Left lung (tissue), 4 donors: ENCODE measurements at regions not wholly inside any gene's neighbourhood (a gene's known extent, or its start where the extent isn't known, plus 50 kb on each side); places are given as distances from the start of the nearest gene placed in this dataset.

Experiments used
- ATAC-seq: fragments of 200-7000 bp; cut with Tn5 transposase; one replicate; pipeline ENCODE4 v1.9.1; 2020; ENCODE audit warnings: moderate library complexity
- DNase-seq, 4 donors: peaks; one replicate each; pipeline ENCODE4 v3.0.0-alpha.2; 2013 to 2020
- H3K27ac ChIP-seq, 2 donors: fragments of 200-600 bp; sonication (generic) in 1 of 2; one replicate each; pipeline versions ENCODE4 v1.5.0 to v1.8.0; 2020 to 2021
- H3K27me3 ChIP-seq, 2 donors: fragments of 200-600 bp; sonication (generic) in 1 of 2; one replicate each; pipeline versions ENCODE4 v1.5.0 to v1.8.0; 2020 to 2021
- H3K36me3 ChIP-seq, 2 donors: fragments of 200-600 bp; sonication (generic) in 1 of 2; one replicate each; pipeline versions ENCODE4 v1.5.0 to v1.8.0; 2020 to 2021
- H3K4me1 ChIP-seq, 2 donors: fragments of 200-600 bp; one replicate each; pipeline ENCODE4 v1.8.0; 2021
- H3K4me3 ChIP-seq, 2 donors: fragments of 200-600 bp; sonication (generic) in 1 of 2; one replicate each; pipeline versions ENCODE4 v1.5.0 to v1.8.0; 2020 to 2021; ENCODE audit warnings: mild to moderate bottlenecking in 1 of 2
- H3K9me3 ChIP-seq, 2 donors: fragments of 200-600 bp; sonication (generic) in 1 of 2; one replicate each; pipeline versions ENCODE4 v1.5.0 to v1.8.0; 2020 to 2021
- CTCF ChIP-seq, 2 donors: fragments of 200-600 bp; sonication (generic) in 1 of 2; IDR thresholded peaks; one replicate each; pipeline versions ENCODE4 v1.5.0 to v1.8.0; 2021; ENCODE audit warnings: antibody characterized with exemption in 2 of 2
- intact Hi-C, 2 donors: fragments of 100-400 bp; cut with DNase I; formaldehyde crosslinking; loops; one replicate each; pipeline versions ENCODE4 v1.11.2 to v1.14.2; 2022
- donor health status: DM: no; HTN: yes; CAD: no.
- donor health status: DM: no; HTN: no; CAD: no.

- no peak for DNase-seq
- H3K9me3 ChIP-seq = no peaks in the 10 kb centered on the region
- no peak for ATAC-seq
- intact Hi-C loops = no loop called here
- no peak overlapping the region for H3K27ac ChIP-seq
- no peak for TF ChIP-seq CTCF (IDR thresholded peaks at IDR 0.05)
- H3K4me3 ChIP-seq = no peak overlapping the region
- no peaks in the 10 kb centered on the region for H3K4me1 ChIP-seq
- no peaks in the 10 kb centered on the region for H3K36me3 ChIP-seq
- no peaks in the 10 kb centered on the region for H3K27me3 ChIP-seq
Observed at GRCh38 chr1:106217765-106218164, 838.7 kb upstream of the PRMT6 start.

GRCh38 chr1:106222403-106222802, 834.1 kb upstream of the PRMT6 start:
- Histone ChIP-seq H3K27ac (no peak overlapping the region), H3K4me1 (no peaks in the 10 kb centered on the region), H3K4me3 (no peak overlapping the region), H3K9me3 (no peaks in the 10 kb centered on the region), H3K27me3 (no peaks in the 10 kb centered on the region), H3K36me3 (no peaks in the 10 kb centered on the region)
- DNase-seq = no peak
- intact Hi-C loops = no loop called here
- TF ChIP-seq CTCF (IDR thresholded peaks at IDR 0.05) = no peak
- no peak for ATAC-seq

- H3K27me3 ChIP-seq = no peaks in the 10 kb centered on the region
- no peaks in the 10 kb centered on the region for H3K36me3 ChIP-seq
- DNase-seq = no peak
- no peak overlapping the region for H3K27ac ChIP-seq
- H3K9me3 ChIP-seq = no peaks in the 10 kb centered on the region
- ATAC-seq = no peak
- no peak overlapping the region for H3K4me3 ChIP-seq
- H3K4me1 ChIP-seq = no peaks in the 10 kb centered on the region
- no peak for TF ChIP-seq CTCF (IDR thresholded peaks at IDR 0.05)
- intact Hi-C loops = no loop called here
Observed at GRCh38 chr1:106223213-106223612, 833.3 kb upstream of the PRMT6 start.

- no peak for TF ChIP-seq CTCF (IDR thresholded peaks at IDR 0.05)
- H3K9me3 ChIP-seq = no peaks in the 10 kb centered on the region
- intact Hi-C loops = no loop called here
- no peaks in the 10 kb centered on the region for H3K4me1 ChIP-seq
- H3K27ac ChIP-seq = no peak overlapping the region
- no peaks in the 10 kb centered on the region for H3K36me3 ChIP-seq
- no peak for ATAC-seq
- no peak for DNase-seq
- H3K27me3 ChIP-seq = no peaks in the 10 kb centered on the region
- H3K4me3 ChIP-seq = no peak overlapping the region
Observed at GRCh38 chr1:106224426-106224825, 832.0 kb upstream of the PRMT6 start.

GRCh38 chr1:106225403-106225802, 831.1 kb upstream of the PRMT6 start:
- H3K4me3 ChIP-seq = no peak overlapping the region
- intact Hi-C loops = no loop called here
- TF ChIP-seq CTCF (IDR thresholded peaks at IDR 0.05) = no peak
- H3K27ac ChIP-seq = no peak overlapping the region
- ATAC-seq (no peak), DNase-seq (no peak)
- H3K9me3 ChIP-seq = no peaks in the 10 kb centered on the region
- H3K36me3 ChIP-seq = no peaks in the 10 kb centered on the region
- H3K27me3 ChIP-seq = no peaks in the 10 kb centered on the region
- H3K4me1 ChIP-seq = no peaks in the 10 kb centered on the region
